Naive thymus-derived CD8-positive, alpha-beta T cell (primary cell): ENCODE measurements at regions not wholly inside any gene's neighbourhood (a gene's known extent, or its start where the extent isn't known, plus 50 kb on each side); places are given as distances from the start of the nearest gene placed in this dataset.

Experiments
- ATAC-seq, 2 donors: fragments of 150-1000 bp; cut with Tn5 transposase in 1 of 2; sonication (Bioruptor Pico), chemical (Tn5 transposase) in 1 of 2; 1 replicate in 1 of 2; 2 replicates in 1 of 2; pipeline ENCODE4 v1.10.0; 2021; ENCODE audit warnings: mild to moderate bottlenecking in 2 of 2, moderate library complexity in 2 of 2
- POLR2A ChIA-PET: fragments of 350-600 bp; sonication (Branson Sonifier 250); formaldehyde crosslinking; loops from one replicate; lab custom pipeline; 2021; ENCODE audit warnings: antibody characterized with exemption; lab: Charles Lee
- DNase-seq, 10 donors: peaks; one replicate each; pipeline versions ENCODE4 v3.0.0 to v3.0.0-alpha.2; 2020 to 2022
- H3K27ac Mint-ChIP-seq, 10 donors: one replicate each; pipeline ENCODE4 v1.8.0; 2020 to 2022; ENCODE audit warnings: mild to moderate bottlenecking in 10 of 10, mixed read lengths in 10 of 10, moderate library complexity in 4 of 10, inconsistent platforms in 1 of 10
- H3K27me3 Mint-ChIP-seq, 5 donors: one replicate each; pipeline ENCODE4 v1.8.0; 2021 to 2022; ENCODE audit warnings: mixed read lengths in 5 of 5
- H3K36me3 Mint-ChIP-seq, 3 donors: one replicate each; pipeline ENCODE4 v1.8.0; 2020 to 2022; ENCODE audit warnings: mixed read lengths in 3 of 3, mild to moderate bottlenecking in 2 of 3, inconsistent platforms in 1 of 3
- H3K4me1 Mint-ChIP-seq, 4 donors: one replicate each; pipeline ENCODE4 v1.8.0; 2021 to 2022; ENCODE audit warnings: mixed read lengths in 4 of 4
- H3K4me3 Mint-ChIP-seq, 10 donors: one replicate each; pipeline ENCODE4 v1.8.0; 2020 to 2022; ENCODE audit warnings: mild to moderate bottlenecking in 10 of 10, mixed read lengths in 10 of 10, moderate library complexity in 6 of 10, inconsistent platforms in 1 of 10
- H3K9me3 Mint-ChIP-seq, 9 donors: one replicate each; pipeline ENCODE4 v1.8.0; 2020 to 2022; ENCODE audit warnings: mixed read lengths in 9 of 9, mild to moderate bottlenecking in 3 of 9, inconsistent platforms in 1 of 9, moderate library complexity in 1 of 9

DNA sequence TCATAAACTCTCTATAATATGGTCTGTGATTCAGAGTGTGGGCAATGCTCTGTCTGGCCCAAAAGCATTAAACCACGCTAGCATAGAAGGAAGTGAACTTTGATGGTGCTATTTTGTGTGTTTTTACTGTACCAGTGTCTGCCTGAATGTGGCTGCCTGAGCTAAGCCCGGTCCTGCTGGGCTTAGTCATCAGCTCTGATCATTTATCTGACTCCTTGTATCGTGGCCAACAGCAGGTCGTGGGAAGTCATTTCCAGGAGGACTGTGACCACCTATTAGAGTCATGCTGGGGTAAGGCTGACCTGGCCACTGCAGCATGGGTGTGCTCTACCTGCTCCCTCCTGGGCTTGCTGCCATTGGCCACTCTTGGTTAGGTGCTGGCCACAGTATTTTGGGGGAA, 239.1 kb upstream of the CEP162 start:
- DNase-seq (no peak), ATAC-seq (no peak)
- POLR2A ChIA-PET: no interaction called here
- Mint-ChIP-seq H3K36me3 (peaks cover 0 to 5% (median 0%) of the 10 kb centered on the region in 3 donors), H3K9me3 (peaks cover 0 to 22% (median 0%) of the 10 kb centered on the region in 9 donors), H3K4me1 (no peaks in the 10 kb centered on the region), H3K27ac (no peak overlapping the region), H3K27me3 (peaks cover 0 to 7% (median 0%) of the 10 kb centered on the region in 5 donors), H3K4me3 (no peak overlapping the region)

DNA sequence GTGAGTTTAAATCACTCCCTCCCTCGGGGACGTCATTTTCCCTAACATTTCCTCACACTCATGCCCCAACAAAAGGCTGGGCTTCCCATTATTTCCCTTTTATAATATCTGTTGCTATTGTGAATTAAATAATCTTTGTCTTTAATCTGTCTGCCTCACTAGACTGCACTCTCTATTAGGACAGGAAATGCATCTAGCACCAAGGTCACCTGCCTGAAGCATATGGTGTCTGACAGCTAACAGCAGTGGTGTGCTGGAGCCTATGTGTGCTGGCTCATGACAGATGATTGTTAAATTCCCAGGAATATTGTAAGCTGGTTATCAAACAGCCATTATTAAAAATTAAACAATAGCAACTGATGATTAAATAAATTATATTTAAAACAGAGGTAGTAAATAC, 237.0 kb upstream of the CEP162 start:
- DNase-seq: no peak
- Mint-ChIP-seq H3K9me3 (peaks cover 0 to 22% (median 0%) of the 10 kb centered on the region in 9 donors), H3K4me1 (no peaks in the 10 kb centered on the region), H3K36me3 (peaks cover 0 to 5% (median 0%) of the 10 kb centered on the region in 3 donors), H3K27ac (no peak overlapping the region), H3K4me3 (no peak overlapping the region), H3K27me3 (peaks cover 0 to 7% (median 0%) of the 10 kb centered on the region in 5 donors)
- ATAC-seq: no peak
- POLR2A ChIA-PET: no interaction called here

DNA sequence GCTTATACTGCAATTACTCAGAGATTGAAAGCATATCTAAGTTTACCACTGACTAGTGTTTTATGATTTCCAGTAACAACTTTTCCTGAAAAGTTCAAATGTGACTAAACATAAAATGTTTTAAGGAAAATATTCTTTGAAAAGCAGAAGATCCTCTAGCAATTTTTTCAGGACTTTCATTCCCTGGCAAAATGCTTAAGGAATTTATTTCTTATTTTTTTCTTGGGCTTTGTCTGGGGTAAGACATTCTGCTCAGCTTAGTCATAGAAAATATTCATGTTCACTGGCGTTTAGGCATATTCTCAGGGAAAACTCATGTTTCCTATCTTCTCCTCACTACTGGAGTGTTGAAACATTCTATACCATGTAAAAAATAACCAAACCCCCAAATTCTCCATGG, 235.3 kb upstream of the CEP162 start:
- ATAC-seq: no peak

GRCh38 chr6:84461461-84461860, 234.0 kb upstream of the CEP162 start:
- no peak for ATAC-seq
- peaks cover 0 to 22% (median 0%) of the 10 kb centered on the region in 9 donors for H3K9me3 Mint-ChIP-seq
- peaks cover 0 to 5% (median 0%) of the 10 kb centered on the region in 3 donors for H3K36me3 Mint-ChIP-seq
- POLR2A ChIA-PET: no interaction called here
- H3K27me3 Mint-ChIP-seq: peaks cover 0 to 7% (median 0%) of the 10 kb centered on the region in 5 donors
- no peak overlapping the region for H3K27ac Mint-ChIP-seq
- no peak for DNase-seq
- H3K4me1 Mint-ChIP-seq: no peaks in the 10 kb centered on the region
- no peak overlapping the region for H3K4me3 Mint-ChIP-seq

More for the DNA sequence above, 235.3 kb upstream of the CEP162 start:
- Mint-ChIP-seq H3K4me1 (no peaks in the 10 kb centered on the region), H3K27ac (no peak overlapping the region), H3K9me3 (peaks cover 0 to 22% (median 0%) of the 10 kb centered on the region in 9 donors), H3K27me3 (peaks cover 0 to 7% (median 0%) of the 10 kb centered on the region in 5 donors), H3K36me3 (peaks cover 0 to 5% (median 0%) of the 10 kb centered on the region in 3 donors), H3K4me3 (no peak overlapping the region)
- DNase-seq: no peak
- POLR2A ChIA-PET: no interaction called here

DNA sequence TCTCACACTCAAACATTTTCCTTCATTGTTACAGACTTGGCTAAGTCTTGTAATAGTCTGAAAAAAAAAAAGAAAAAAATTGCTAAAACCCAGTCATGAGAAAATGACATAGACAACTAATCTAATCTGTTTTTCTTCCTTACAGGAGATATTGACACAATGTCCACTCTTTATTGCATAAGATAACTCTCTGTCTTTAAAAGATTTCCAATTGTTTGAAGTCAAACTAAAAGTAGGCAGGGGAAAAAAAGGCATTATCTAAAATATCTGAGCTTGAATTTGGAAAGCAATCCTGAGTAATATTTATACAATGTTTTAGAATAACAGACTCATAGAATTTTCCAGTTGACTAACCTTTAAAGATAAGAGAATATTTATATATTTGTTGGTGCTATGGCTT, 233.0 kb upstream of the CEP162 start:
- H3K27ac Mint-ChIP-seq: no peak overlapping the region
- POLR2A ChIA-PET: no interaction called here
- no peak for ATAC-seq

DNA sequence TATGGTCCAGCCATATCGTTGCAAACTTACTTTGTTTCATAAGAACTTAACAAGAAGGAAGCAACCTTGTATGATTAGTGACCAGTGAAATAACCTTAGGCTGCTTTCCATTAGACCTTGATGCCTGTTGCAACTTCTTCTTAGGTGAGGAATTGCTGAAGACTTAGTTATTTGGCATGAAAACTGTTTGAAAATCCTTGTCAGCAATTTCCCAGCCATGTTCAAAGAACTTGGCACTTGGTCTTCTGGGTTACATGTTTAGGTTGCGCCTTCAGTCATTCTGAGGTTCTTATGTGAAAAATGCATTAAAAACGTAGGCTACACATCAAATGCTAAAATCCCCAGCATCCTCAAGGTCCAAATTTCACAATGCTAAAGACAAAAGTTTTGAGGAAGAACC, 232.0 kb upstream of the CEP162 start:
- H3K4me1 Mint-ChIP-seq: no peaks in the 10 kb centered on the region
- H3K9me3 Mint-ChIP-seq: peaks cover 0 to 18% (median 3%) of the 10 kb centered on the region in 9 donors
- H3K27ac Mint-ChIP-seq: no peak overlapping the region
- H3K27me3 Mint-ChIP-seq: peaks cover 0 to 6% (median 0%) of the 10 kb centered on the region in 5 donors
- no peak overlapping the region for H3K4me3 Mint-ChIP-seq
- ATAC-seq (no peak), DNase-seq (no peak)
- POLR2A ChIA-PET: no interaction called here
- peaks cover 0 to 4% (median 0%) of the 10 kb centered on the region in 3 donors for H3K36me3 Mint-ChIP-seq

More for the DNA sequence above, 233.0 kb upstream of the CEP162 start:
- H3K4me3 Mint-ChIP-seq: no peak overlapping the region
- H3K36me3 Mint-ChIP-seq: peaks cover 0 to 5% (median 0%) of the 10 kb centered on the region in 3 donors
- peaks cover 0 to 7% (median 0%) of the 10 kb centered on the region in 5 donors for H3K27me3 Mint-ChIP-seq
- H3K9me3 Mint-ChIP-seq: peaks cover 0 to 22% (median 3%) of the 10 kb centered on the region in 9 donors
- H3K4me1 Mint-ChIP-seq: no peaks in the 10 kb centered on the region
- DNase-seq: no peak

DNA sequence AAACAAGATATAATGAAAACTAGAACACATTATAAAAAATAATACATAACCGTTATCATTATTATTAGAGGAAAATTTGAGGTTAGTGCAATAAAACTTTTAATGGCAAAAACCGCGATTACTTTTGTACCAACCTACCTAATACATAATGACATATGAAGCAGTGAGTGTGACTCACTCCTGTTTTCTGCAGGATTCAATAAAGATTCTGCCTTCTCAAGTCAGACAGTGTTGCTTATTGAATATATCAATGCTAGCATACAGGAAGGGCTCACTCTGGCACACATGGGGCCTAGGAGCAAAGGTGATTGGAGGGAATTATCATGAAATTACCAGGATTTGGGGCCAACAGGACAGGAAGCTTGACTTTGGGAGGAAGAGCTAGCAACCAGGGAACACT, 230.8 kb upstream of the CEP162 start:
- H3K27me3 Mint-ChIP-seq: peaks cover 0 to 3% (median 0%) of the 10 kb centered on the region in 5 donors
- peaks cover 0 to 9% (median 3%) of the 10 kb centered on the region in 9 donors for H3K9me3 Mint-ChIP-seq
- ATAC-seq: no peak
- H3K4me3 Mint-ChIP-seq: no peak overlapping the region
- peak overlapping the region in 1 of 10 donors; percentile 4 for H3K27ac Mint-ChIP-seq
- no peaks in the 10 kb centered on the region for H3K4me1 Mint-ChIP-seq
- no peaks in the 10 kb centered on the region for H3K36me3 Mint-ChIP-seq
- POLR2A ChIA-PET: no interaction called here
- DNase-seq: no peak

DNA sequence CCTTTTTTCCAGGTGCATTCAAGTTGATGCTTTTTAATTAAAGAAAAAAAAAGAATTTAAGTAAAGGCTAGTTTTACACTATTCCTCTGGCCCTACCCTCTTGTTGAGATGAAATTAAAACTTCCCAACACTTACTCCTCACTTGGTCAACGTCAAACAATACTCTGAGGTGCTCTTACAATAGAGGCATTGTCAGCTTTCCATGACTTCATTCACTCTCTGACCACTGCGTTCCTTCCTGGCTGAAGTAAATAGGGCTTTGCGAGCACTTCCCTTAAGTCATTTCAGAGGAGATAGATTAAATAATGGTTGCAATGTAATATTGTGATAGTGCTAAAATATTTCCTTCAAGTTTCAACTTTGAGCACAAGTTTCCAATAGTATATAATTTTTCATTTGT, 229.8 kb upstream of the CEP162 start:
- no peak for DNase-seq

GRCh38 chr6:84456803-84457202, 229.4 kb upstream of the CEP162 start:
- Mint-ChIP-seq H3K4me1 (no peaks in the 10 kb centered on the region), H3K27me3 (no peaks in the 10 kb centered on the region), H3K4me3 (no peak overlapping the region), H3K9me3 (peaks cover 0 to 9% (median 0%) of the 10 kb centered on the region in 9 donors), H3K27ac (no peak overlapping the region), H3K36me3 (no peaks in the 10 kb centered on the region)
- ATAC-seq: no peak
- POLR2A ChIA-PET: no interaction called here
- no peak for DNase-seq

More for the DNA sequence above, 229.8 kb upstream of the CEP162 start:
- H3K9me3 Mint-ChIP-seq: peaks cover 0 to 9% (median 0%) of the 10 kb centered on the region in 9 donors
- no peaks in the 10 kb centered on the region for H3K36me3 Mint-ChIP-seq
- no peaks in the 10 kb centered on the region for H3K27me3 Mint-ChIP-seq
- POLR2A ChIA-PET: no interaction called here
- H3K4me1 Mint-ChIP-seq: no peaks in the 10 kb centered on the region
- ATAC-seq: no peak
- H3K27ac Mint-ChIP-seq: no peak overlapping the region
- H3K4me3 Mint-ChIP-seq: no peak overlapping the region

- Mint-ChIP-seq H3K27ac (no peak overlapping the region), H3K27me3 (peaks cover 0 to 2% (median 0%) of the 10 kb centered on the region in 5 donors), H3K4me1 (no peaks in the 10 kb centered on the region), H3K4me3 (no peak overlapping the region), H3K36me3 (no peaks in the 10 kb centered on the region), H3K9me3 (peaks cover 0 to 9% (median 0%) of the 10 kb centered on the region in 9 donors)
- ATAC-seq: no peak
- DNase-seq: no peak
- POLR2A ChIA-PET: no interaction called here
Observed at GRCh38 chr6:84455511-84456029, 228.1 kb upstream of the CEP162 start.

- no peak for ATAC-seq
Observed at GRCh38 chr6:84453499-84453898, 226.1 kb upstream of the CEP162 start.

GRCh38 chr6:84450018-84450417, 222.6 kb upstream of the CEP162 start:
- POLR2A ChIA-PET: no interaction called here
- no peak overlapping the region for H3K4me3 Mint-ChIP-seq
- H3K9me3 Mint-ChIP-seq: peaks cover 0 to 10% (median 0%) of the 10 kb centered on the region in 9 donors
- DNase-seq (no peak), ATAC-seq (no peak)
- H3K27me3 Mint-ChIP-seq: peaks cover 0 to 2% (median 0%) of the 10 kb centered on the region in 5 donors
- no peaks in the 10 kb centered on the region for H3K36me3 Mint-ChIP-seq
- no peak overlapping the region for H3K27ac Mint-ChIP-seq
- no peaks in the 10 kb centered on the region for H3K4me1 Mint-ChIP-seq

More at GRCh38 chr6:84453499-84453898, 226.1 kb upstream of the CEP162 start:
- Mint-ChIP-seq H3K9me3 (peaks cover 0 to 9% (median 0%) of the 10 kb centered on the region in 9 donors), H3K4me3 (no peak overlapping the region), H3K36me3 (no peaks in the 10 kb centered on the region), H3K27ac (no peak overlapping the region), H3K4me1 (no peaks in the 10 kb centered on the region), H3K27me3 (peaks cover 0 to 2% (median 0%) of the 10 kb centered on the region in 5 donors)
- no peak for DNase-seq
- POLR2A ChIA-PET: no interaction called here

GRCh38 chr6:84449220-84449619, 221.8 kb upstream of the CEP162 start:
- no peak overlapping the region for H3K27ac Mint-ChIP-seq
- peaks cover 0 to 2% (median 0%) of the 10 kb centered on the region in 5 donors for H3K27me3 Mint-ChIP-seq
- ATAC-seq (no peak), DNase-seq (no peak)
- POLR2A ChIA-PET: no interaction called here
- H3K4me3 Mint-ChIP-seq: no peak overlapping the region
- no peaks in the 10 kb centered on the region for H3K36me3 Mint-ChIP-seq
- peaks cover 0 to 10% (median 0%) of the 10 kb centered on the region in 9 donors for H3K9me3 Mint-ChIP-seq
- no peaks in the 10 kb centered on the region for H3K4me1 Mint-ChIP-seq

- POLR2A ChIA-PET: no interaction called here
- DNase-seq: no peak
- Mint-ChIP-seq H3K27me3 (peaks cover 0 to 2% (median 0%) of the 10 kb centered on the region in 5 donors), H3K27ac (no peak overlapping the region), H3K36me3 (no peaks in the 10 kb centered on the region), H3K9me3 (peaks cover 0 to 4% (median 0%) of the 10 kb centered on the region in 9 donors), H3K4me3 (no peak overlapping the region), H3K4me1 (no peaks in the 10 kb centered on the region)
- ATAC-seq: no peak
Observed at GRCh38 chr6:84448331-84448730, 220.9 kb upstream of the CEP162 start.
